AG04450 (cell line): ENCODE measurements at regions not wholly inside any gene's neighbourhood (a gene's known extent, or its start where the extent isn't known, plus 50 kb on each side); places are given as distances from the start of the nearest gene placed in this dataset.

Experiments
- CTCF ChIA-PET: fragments of 300-600, 350-600 bp; formaldehyde crosslinking; extraction: SDS; loops from one replicate; lab custom pipeline; 2022; ENCODE audit warnings: antibody characterized with exemption, inconsistent platforms; lab: Charles Lee
- POLR2A ChIA-PET: fragments of 350-600 bp; formaldehyde crosslinking; extraction: SDS; loops from one replicate; lab custom pipeline; 2021; ENCODE audit warnings: antibody characterized with exemption, inconsistent platforms; lab: Yijun Ruan, JAX
- DNase-seq: peaks from one replicate; pipeline ENCODE4 v3.0.0-alpha.2; 2011; ENCODE audit warnings: low read depth, low spot score
- H3K27ac ChIP-seq: one replicate; pipeline ENCODE4 v1.5.1; 2012; ENCODE audit warnings: low read depth, low read length, control low read depth
- H3K27me3 ChIP-seq: one replicate; pipeline ENCODE4 v1.6.0; 2012; ENCODE audit warnings: low read length; ENCODE audit not compliant: control insufficient read depth, insufficient read depth
- H3K4me3 ChIP-seq: 2 replicates; pipeline ENCODE4 v1.5.1; 2011; ENCODE audit warnings: mild to moderate bottlenecking, low read depth, low read length, control low read depth
- H3K9me3 ChIP-seq: 2 replicates; pipeline ENCODE4 v1.5.1; 2012; ENCODE audit warnings: low read length; ENCODE audit not compliant: control insufficient read depth, insufficient read depth
- CTCF ChIP-seq: IDR thresholded peaks from 2 replicates; pipeline ENCODE4 v1.5.1; 2011; ENCODE audit warnings: low read depth, low read length, control low read depth, inconsistent platforms

GRCh38 chr16:85514295-85514597 lies 98.9 kb upstream of the GSE1 start:
- ChIA-PET POLR2A (interaction anchor here (1.0 to 1.8 kb wide), 7 partner anchors 9 to 159 kb away, joined by 3 to 16 read pairs (median 5); no protein-coding TSS in a partner anchor), CTCF (interaction anchor here (0.7 to 1.0 kb wide), 3 partner anchors 32 to 102 kb away, joined by 3 read pairs; no protein-coding TSS in a partner anchor)
- Histone ChIP-seq H3K9me3 (no peaks in the 10 kb centered on the region; the same call in 1 of the 2 replicates), H3K27ac (peak overlapping the region; percentile 97), H3K27me3 (no peaks in the 10 kb centered on the region), H3K4me3 (no peak overlapping the region)
- no peak for DNase-seq
- no peak for TF ChIP-seq CTCF

- Histone ChIP-seq H3K4me3 (peak overlapping the region; percentile 29), H3K9me3 (no peaks in the 10 kb centered on the region; the same call in 1 of the 2 replicates), H3K27ac (peak overlapping the region; percentile 97), H3K27me3 (no peaks in the 10 kb centered on the region)
- no peak; the same call in 1 of the 2 replicates for TF ChIP-seq CTCF
- ChIA-PET POLR2A (interaction anchor here (1.0 to 1.8 kb wide), 9 partner anchors 9 to 160 kb away, joined by 3 to 16 read pairs (median 5); no protein-coding TSS in a partner anchor), CTCF (interaction anchor here (0.7 to 1.2 kb wide), 4 partner anchors 12 to 101 kb away, joined by 3 read pairs; no protein-coding TSS in a partner anchor)
- peak; percentile 86 for DNase-seq
These were observed 98.4 kb upstream of the GSE1 start for GRCh38 chr16:85514598-85515318.

GRCh38 chr16:85515319-85515745 lies 97.8 kb upstream of the GSE1 start:
- Histone ChIP-seq H3K27ac (peak overlapping the region; percentile 97), H3K4me3 (peak overlapping the region; percentile 29), H3K27me3 (no peaks in the 10 kb centered on the region), H3K9me3 (no peaks in the 10 kb centered on the region; the same call in 1 of the 2 replicates)
- ChIA-PET CTCF (interaction anchor here (0.6 to 1.2 kb wide), 2 partner anchors 12 to 13 kb away, joined by 3 read pairs; no protein-coding TSS in a partner anchor), POLR2A (interaction anchor here (0.6 to 1.8 kb wide), 7 partner anchors 8 to 161 kb away, joined by 3 to 16 read pairs (median 5); no protein-coding TSS in a partner anchor)
- TF ChIP-seq CTCF, result no peak
- no peak for DNase-seq

GRCh38 chr16:85515830-85516397 lies 97.2 kb upstream of the GSE1 start:
- POLR2A ChIA-PET, result interaction anchor here (0.6 to 1.8 kb wide), 4 partner anchors 8 to 78 kb away, joined by 3 to 8 read pairs (median 7); no protein-coding TSS in a partner anchor
- H3K4me3 ChIP-seq, result no peak overlapping the region

More at GRCh38 chr16:85515830-85516397, 97.2 kb upstream of the GSE1 start:
- TF ChIP-seq CTCF, result no peak
- CTCF ChIA-PET, result interaction anchor here (0.6 to 1.2 kb wide), 2 partner anchors 11 to 13 kb away, joined by 3 read pairs; no protein-coding TSS in a partner anchor
- DNase-seq, result no peak
- H3K27ac ChIP-seq, result peak overlapping the region; percentile 97
- H3K9me3 ChIP-seq, result no peaks in the 10 kb centered on the region; the same call in 1 of the 2 replicates
- no peaks in the 10 kb centered on the region for H3K27me3 ChIP-seq
